SK-N-SH treated with all-trans-retinoic acid at 6 μM for 48 hours (cell line): ENCODE measurements at regions not wholly inside any gene's neighbourhood (a gene's known extent, or its start where the extent isn't known, plus 50 kb on each side); places are given as distances from the start of the nearest gene placed in this dataset.

Experiments
- ATAC-seq: fragments of 200-7000 bp; cut with Tn5 transposase; 3 replicates; pipeline ENCODE4 v1.9.1; 2020; ENCODE audit warnings: mild to moderate bottlenecking, moderate library complexity
- ARNTL ChIP-seq: fragments of 450-650 bp; formaldehyde crosslinking; IDR thresholded peaks from 2 replicates; pipeline ENCODE4 v1.5.0; 2020; ENCODE audit warnings: low read depth, mild to moderate bottlenecking, moderate library complexity, borderline replicate concordance
- BACH2 ChIP-seq: fragments of 250-450 bp; sonication (Bioruptor Pico); IDR thresholded peaks from 2 replicates; pipeline ENCODE4 v1.9.0; 2021; ENCODE audit warnings: mild to moderate bottlenecking, borderline replicate concordance
- ESRRG ChIP-seq: fragments of 250-450 bp; sonication (Bioruptor Pico); IDR thresholded peaks from 2 replicates; pipeline ENCODE4 v1.6.1; 2021; ENCODE audit warnings: mild to moderate bottlenecking
- GLIS3 ChIP-seq: fragments of 250-450 bp; sonication (Bioruptor Pico); IDR thresholded peaks from 2 replicates; pipeline ENCODE4 v1.5.0; 2020; ENCODE audit warnings: mild to moderate bottlenecking, moderate library complexity
- ISL1 ChIP-seq: fragments of 250-450 bp; sonication (Bioruptor Pico); IDR thresholded peaks from 2 replicates; pipeline ENCODE4 v2.1.2; 2022; ENCODE audit warnings: mild to moderate bottlenecking, moderate library complexity
- OSR1 ChIP-seq: fragments of 250-450 bp; sonication (Bioruptor Pico); IDR thresholded peaks from 2 replicates; pipeline ENCODE4 v1.8.0; 2022; ENCODE audit warnings: moderate library complexity, mild to moderate bottlenecking, inconsistent platforms
- PATZ1 ChIP-seq: fragments of 250-450 bp; sonication (Bioruptor Pico); IDR thresholded peaks from 2 replicates; pipeline ENCODE4 v1.8.0; 2020; ENCODE audit warnings: mild to moderate bottlenecking, moderate library complexity, borderline replicate concordance
- POU6F1 ChIP-seq: fragments of 250-450 bp; sonication (Bioruptor Pico); IDR thresholded peaks from 2 replicates; pipeline ENCODE4 v1.8.0; 2021; ENCODE audit warnings: low read depth, mild to moderate bottlenecking, moderate library complexity, borderline replicate concordance
- PPARA ChIP-seq: fragments of 250-450 bp; sonication (Bioruptor Pico); IDR thresholded peaks from 2 replicates; pipeline ENCODE4 v1.5.0; 2020; ENCODE audit warnings: mild to moderate bottlenecking, borderline replicate concordance
- SNAI2 ChIP-seq: fragments of 250-450 bp; sonication (Bioruptor Pico); IDR thresholded peaks from 2 replicates; pipeline ENCODE4 v1.5.0; 2020; ENCODE audit warnings: mild to moderate bottlenecking, moderate library complexity
- TCF4 ChIP-seq: fragments of 250-450 bp; sonication (Bioruptor Pico); IDR thresholded peaks from 2 replicates; pipeline ENCODE4 v1.8.0; 2021; ENCODE audit warnings: mild to moderate bottlenecking, moderate library complexity, borderline replicate concordance
- TSHZ2 ChIP-seq: fragments of 250-450 bp; sonication (Bioruptor Pico); IDR thresholded peaks from 2 replicates; pipeline ENCODE4 v1.5.0; 2020; ENCODE audit warnings: mild to moderate bottlenecking, moderate library complexity
- ZC3H10 ChIP-seq: fragments of 250-450 bp; sonication (Bioruptor Pico); IDR thresholded peaks from 2 replicates; pipeline ENCODE4 v1.5.1; 2021; ENCODE audit warnings: mild to moderate bottlenecking, moderate library complexity
- ZFP3 ChIP-seq: fragments of 250-450 bp; sonication (Bioruptor Pico); IDR thresholded peaks from 2 replicates; pipeline ENCODE4 v1.5.0; 2020; ENCODE audit warnings: mild to moderate bottlenecking, moderate library complexity
- ZFP30 ChIP-seq: fragments of 450-650 bp; formaldehyde crosslinking; IDR thresholded peaks from 2 replicates; pipeline ENCODE4 v1.5.0; 2022; ENCODE audit warnings: mild to moderate bottlenecking, moderate library complexity
- ZNF565 ChIP-seq: fragments of 450-650 bp; formaldehyde crosslinking; conservative IDR thresholded peaks from 2 replicates; pipeline ENCODE4 v1.5.0; 2020; ENCODE audit warnings: low read depth, mild to moderate bottlenecking, moderate library complexity
- ZNF70 ChIP-seq: fragments of 450-650 bp; formaldehyde crosslinking; IDR thresholded peaks from 2 replicates; pipeline ENCODE4 v1.5.0; 2020; ENCODE audit warnings: mild to moderate bottlenecking, moderate library complexity
- ZNF8 ChIP-seq: fragments of 450-650 bp; formaldehyde crosslinking; IDR thresholded peaks from 2 replicates; pipeline ENCODE4 v1.5.0; 2020; ENCODE audit warnings: mild to moderate bottlenecking, moderate library complexity

GRCh38 chr11:119842731-119843130, 113.7 kb upstream of the NECTIN1 start:
- no peak for TF ChIP-seq BACH2
- TF ChIP-seq ZNF8 (CRISPR knock-in tag): no peak
- no peak for TF ChIP-seq ARNTL
- TF ChIP-seq TCF4 (CRISPR knock-in tag): no peak
- no peak for ATAC-seq

- no peak for TF ChIP-seq OSR1
- no peak for TF ChIP-seq ISL1
- no peak for TF ChIP-seq ZNF70
- TF ChIP-seq, all 23 proteins: peak for 0
- no peak for ATAC-seq
These were observed 110.6 kb upstream of the NECTIN1 start for GRCh38 chr11:119839476-119840133.

DNA sequence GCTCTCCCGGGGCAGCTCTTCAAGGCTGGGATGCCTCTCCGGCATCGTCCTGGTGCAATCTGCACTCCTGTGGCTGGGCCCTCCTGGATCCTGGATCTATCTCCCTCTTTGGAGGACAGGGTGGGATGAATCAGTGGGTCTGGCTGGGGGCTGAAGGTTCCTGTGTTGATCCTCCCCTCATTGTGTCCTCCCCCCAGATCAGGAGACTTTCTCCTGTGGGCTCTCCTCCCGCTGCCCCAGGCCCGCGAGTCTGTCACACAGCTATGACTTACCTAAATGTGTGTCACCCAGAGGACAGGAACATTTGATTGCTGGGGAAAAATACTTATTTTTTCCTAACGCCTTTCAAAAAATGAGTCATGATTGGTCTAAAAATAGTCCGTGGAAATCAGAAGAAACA, 106.8 kb upstream of the NECTIN1 start:
- ATAC-seq: no peak
- TF ChIP-seq ZNF70 (no peak), BACH2 (no peak), ZFP30 (CRISPR knock-in tag) (no peak), ISL1 (no peak), GLIS3 (CRISPR knock-in tag) (no peak), PATZ1 (CRISPR knock-in tag) (no peak), PPARA (CRISPR knock-in tag) (no peak), TCF4 (CRISPR knock-in tag) (no peak), ZC3H10 (no peak), TSHZ2 (no peak), SNAI2 (CRISPR knock-in tag) (no peak), ZNF565 (CRISPR knock-in tag) (no peak)

DNA sequence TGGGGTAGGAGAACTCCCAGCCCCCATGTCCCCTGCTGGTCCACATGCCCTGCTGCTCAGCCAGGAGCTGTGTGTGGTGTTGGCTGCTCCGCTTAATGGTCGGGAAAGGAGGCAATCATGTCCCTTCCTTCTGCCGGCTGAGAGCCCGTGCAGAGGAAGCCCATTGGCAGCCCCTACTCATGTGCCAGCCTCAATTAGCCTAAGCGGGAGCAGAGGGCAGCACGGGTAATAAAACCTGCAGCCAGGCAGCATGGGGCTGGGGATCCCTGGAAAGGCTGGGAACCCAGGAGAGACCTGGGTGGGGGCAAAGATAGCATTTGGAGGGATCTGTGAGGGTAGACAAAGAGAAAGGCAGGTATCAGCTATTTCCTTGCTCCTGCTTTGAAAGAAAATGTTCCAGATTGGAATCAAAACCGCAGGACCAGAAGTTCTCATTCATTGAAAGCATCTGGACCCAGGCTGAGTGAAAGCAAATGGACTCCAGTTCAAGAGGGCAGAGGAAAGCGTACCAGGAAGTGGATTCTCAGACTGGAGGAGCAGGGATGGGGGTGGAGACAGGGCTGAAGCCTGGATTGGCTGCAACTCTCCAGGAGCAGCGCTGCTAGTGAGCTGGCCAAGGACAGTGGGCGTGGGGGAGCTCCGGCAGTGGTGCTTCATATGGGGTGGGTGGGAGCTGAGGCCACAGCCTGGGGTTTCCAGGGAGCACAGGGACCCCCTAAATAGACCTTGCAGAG, 103.4 kb upstream of the NECTIN1 start:
- no peak for TF ChIP-seq GLIS3 (CRISPR knock-in tag)
- TF ChIP-seq SNAI2 (CRISPR knock-in tag): no peak
- no peak for TF ChIP-seq ESRRG (CRISPR knock-in tag)
- no peak for TF ChIP-seq TCF4 (CRISPR knock-in tag)
- no peak for TF ChIP-seq POU6F1 (CRISPR knock-in tag)
- no peak for TF ChIP-seq ZFP3 (CRISPR knock-in tag)
- no peak for TF ChIP-seq OSR1
- no peak for TF ChIP-seq BACH2
- TF ChIP-seq TSHZ2: no peak
- no peak for TF ChIP-seq ARNTL
- TF ChIP-seq, all 23 proteins: peak for 0
- peak; percentile 79 for ATAC-seq
